ENCODE measurements at regions not wholly inside any gene's neighbourhood (a gene's known extent, or its start where the extent isn't known, plus 50 kb on each side); places are given as distances from the start of the nearest gene placed in this dataset.

GRCh38 chr5:144882739-144883283 lies 712.1 kb downstream of the KCTD16 start:
- TF ChIP-seq CTCF (IDR thresholded peaks at IDR 0.05) (no peak), ZFX (IDR thresholded peaks at IDR 0.05; ENCODE audit: borderline replicate concordance) (no peak)

Data from 22Rv1 (cell line).